ENCODE measurements at regions not wholly inside any gene's neighbourhood (a gene's known extent, or its start where the extent isn't known, plus 50 kb on each side); places are given as distances from the start of the nearest gene placed in this dataset.
"Not testable (repeated sequence)": the region's sequence is repeated elsewhere in the genome, so short reads cannot be mapped to it uniquely, and the experiment has no call there.

- no peaks in the 10 kb centered on the region for H3K9me3 ChIP-seq (ENCODE audit: insufficient read depth, low read depth, low read length)
- 93% methylated on average over 17 of the region's 17 CpGs for WGBS
These were observed 215.5 kb downstream of the GLRX3 start for GRCh38 chr10:130351466-130352290.

GRCh38 chr10:130352291-130352645 is 216.1 kb downstream of the GLRX3 start:
- no peaks in the 10 kb centered on the region for H3K4me1 ChIP-seq (ENCODE audit: insufficient read depth, low read length)
- H3K9ac ChIP-seq (ENCODE audit: low read depth, low read length) = no peak overlapping the region
- H3K27me3 ChIP-seq (ENCODE audit: insufficient read depth, low read length) = no peaks in the 10 kb centered on the region
- no peak overlapping the region for H3K4me3 ChIP-seq (ENCODE audit: low read length)
- 77% methylated on average over 8 of the region's 9 CpGs for WGBS
- H3K9me3 ChIP-seq (ENCODE audit: insufficient read depth, low read depth, low read length) = no peaks in the 10 kb centered on the region
- H3K27ac ChIP-seq (ENCODE audit: low read depth, low read length) = no peak overlapping the region
- H3K36me3 ChIP-seq (ENCODE audit: insufficient read depth, low read length) = no peaks in the 10 kb centered on the region

More at GRCh38 chr10:130351466-130352290, 215.5 kb downstream of the GLRX3 start:
- Histone ChIP-seq H3K4me1 (ENCODE audit: insufficient read depth, low read length) (no peaks in the 10 kb centered on the region), H3K36me3 (ENCODE audit: insufficient read depth, low read length) (no peaks in the 10 kb centered on the region), H3K9ac (ENCODE audit: low read depth, low read length) (no peak overlapping the region), H3K27me3 (ENCODE audit: insufficient read depth, low read length) (no peaks in the 10 kb centered on the region), H3K27ac (ENCODE audit: low read depth, low read length) (no peak overlapping the region), H3K4me3 (ENCODE audit: low read length) (no peak overlapping the region)

- no peaks in the 10 kb centered on the region for H3K36me3 ChIP-seq (ENCODE audit: insufficient read depth, low read length)
- WGBS = 95% methylated on average over 10 of the region's 10 CpGs
- no peak overlapping the region for H3K9ac ChIP-seq (ENCODE audit: low read depth, low read length)
- H3K27ac ChIP-seq (ENCODE audit: low read depth, low read length) = no peak overlapping the region
- H3K27me3 ChIP-seq (ENCODE audit: insufficient read depth, low read length) = no peaks in the 10 kb centered on the region
- no peaks in the 10 kb centered on the region for H3K9me3 ChIP-seq (ENCODE audit: insufficient read depth, low read depth, low read length)
- no peaks in the 10 kb centered on the region for H3K4me1 ChIP-seq (ENCODE audit: insufficient read depth, low read length)
- no peak overlapping the region for H3K4me3 ChIP-seq (ENCODE audit: low read length)
These were observed 217.9 kb downstream of the GLRX3 start for GRCh38 chr10:130353928-130354572.

GRCh38 chr10:130354573-130354954 is 218.4 kb downstream of the GLRX3 start:
- Histone ChIP-seq H3K9ac (ENCODE audit: low read depth, low read length) (no peak overlapping the region), H3K4me3 (ENCODE audit: low read length) (no peak overlapping the region), H3K4me1 (ENCODE audit: insufficient read depth, low read length) (no peaks in the 10 kb centered on the region), H3K36me3 (ENCODE audit: insufficient read depth, low read length) (no peaks in the 10 kb centered on the region), H3K9me3 (ENCODE audit: insufficient read depth, low read depth, low read length) (no peaks in the 10 kb centered on the region), H3K27me3 (ENCODE audit: insufficient read depth, low read length) (no peaks in the 10 kb centered on the region), H3K27ac (ENCODE audit: low read depth, low read length) (no peak overlapping the region)
- WGBS = 96% methylated on average over 8 of the region's 8 CpGs

GRCh38 chr10:130354976-130355795 is 219.0 kb downstream of the GLRX3 start:
- 91% methylated on average over 20 of the region's 20 CpGs for WGBS

GRCh38 chr10:130356429-130356828 is 220.2 kb downstream of the GLRX3 start:
- not testable (repeated sequence) for H3K4me3 ChIP-seq (ENCODE audit: low read length); H3K27ac ChIP-seq (ENCODE audit: low read depth, low read length); H3K4me1 ChIP-seq (ENCODE audit: insufficient read depth, low read length); H3K36me3 ChIP-seq (ENCODE audit: insufficient read depth, low read length); H3K9ac ChIP-seq (ENCODE audit: low read depth, low read length); H3K27me3 ChIP-seq (ENCODE audit: insufficient read depth, low read length); H3K9me3 ChIP-seq (ENCODE audit: insufficient read depth, low read depth, low read length)
- WGBS = 92% methylated on average over 23 of the region's 23 CpGs

More at GRCh38 chr10:130354976-130355795, 219.0 kb downstream of the GLRX3 start:
- Histone ChIP-seq H3K36me3 (ENCODE audit: insufficient read depth, low read length) (no peaks in the 10 kb centered on the region), H3K27me3 (ENCODE audit: insufficient read depth, low read length) (no peaks in the 10 kb centered on the region), H3K27ac (ENCODE audit: low read depth, low read length) (no peak overlapping the region), H3K4me3 (ENCODE audit: low read length) (no peak overlapping the region), H3K4me1 (ENCODE audit: insufficient read depth, low read length) (no peaks in the 10 kb centered on the region), H3K9me3 (ENCODE audit: insufficient read depth, low read depth, low read length) (no peaks in the 10 kb centered on the region), H3K9ac (ENCODE audit: low read depth, low read length) (no peak overlapping the region)

GRCh38 chr10:130357226-130357625 is 221.0 kb downstream of the GLRX3 start:
- Histone ChIP-seq H3K9ac (ENCODE audit: low read depth, low read length) (no peak overlapping the region), H3K4me3 (ENCODE audit: low read length) (no peak overlapping the region), H3K36me3 (ENCODE audit: insufficient read depth, low read length) (no peaks in the 10 kb centered on the region), H3K9me3 (ENCODE audit: insufficient read depth, low read depth, low read length) (no peaks in the 10 kb centered on the region), H3K27ac (ENCODE audit: low read depth, low read length) (no peak overlapping the region), H3K27me3 (ENCODE audit: insufficient read depth, low read length) (no peaks in the 10 kb centered on the region), H3K4me1 (ENCODE audit: insufficient read depth, low read length) (no peaks in the 10 kb centered on the region)
- WGBS = 96% methylated on average over 9 of the region's 9 CpGs

GRCh38 chr10:130357951-130358350 is 221.8 kb downstream of the GLRX3 start:
- Histone ChIP-seq H3K9ac (ENCODE audit: low read depth, low read length) (no peak overlapping the region), H3K9me3 (ENCODE audit: insufficient read depth, low read depth, low read length) (no peaks in the 10 kb centered on the region), H3K27me3 (ENCODE audit: insufficient read depth, low read length) (no peaks in the 10 kb centered on the region), H3K4me1 (ENCODE audit: insufficient read depth, low read length) (no peaks in the 10 kb centered on the region), H3K36me3 (ENCODE audit: insufficient read depth, low read length) (no peaks in the 10 kb centered on the region), H3K27ac (ENCODE audit: low read depth, low read length) (no peak overlapping the region), H3K4me3 (ENCODE audit: low read length) (no peak overlapping the region)
- 86% methylated on average over 12 of the region's 12 CpGs for WGBS

GRCh38 chr10:130358981-130359650 is 222.9 kb downstream of the GLRX3 start:
- 89% methylated on average over 23 of the region's 23 CpGs for WGBS
- no peaks in the 10 kb centered on the region for H3K9me3 ChIP-seq (ENCODE audit: insufficient read depth, low read depth, low read length)
- H3K9ac ChIP-seq (ENCODE audit: low read depth, low read length) = no peak overlapping the region
- no peaks in the 10 kb centered on the region for H3K27me3 ChIP-seq (ENCODE audit: insufficient read depth, low read length)
- no peak overlapping the region for H3K4me3 ChIP-seq (ENCODE audit: low read length)
- H3K36me3 ChIP-seq (ENCODE audit: insufficient read depth, low read length) = no peaks in the 10 kb centered on the region
- H3K4me1 ChIP-seq (ENCODE audit: insufficient read depth, low read length) = no peaks in the 10 kb centered on the region
- H3K27ac ChIP-seq (ENCODE audit: low read depth, low read length) = no peak overlapping the region

- 94% methylated on average over 12 of the region's 12 CpGs for WGBS
- H3K4me3 ChIP-seq (ENCODE audit: low read length) = no peak overlapping the region
- H3K9ac ChIP-seq (ENCODE audit: low read depth, low read length) = no peak overlapping the region
These were observed 223.5 kb downstream of the GLRX3 start for GRCh38 chr10:130359711-130360110.

More at GRCh38 chr10:130359711-130360110, 223.5 kb downstream of the GLRX3 start:
- no peaks in the 10 kb centered on the region for H3K4me1 ChIP-seq (ENCODE audit: insufficient read depth, low read length)
- H3K36me3 ChIP-seq (ENCODE audit: insufficient read depth, low read length) = no peaks in the 10 kb centered on the region
- no peaks in the 10 kb centered on the region for H3K9me3 ChIP-seq (ENCODE audit: insufficient read depth, low read depth, low read length)
- no peaks in the 10 kb centered on the region for H3K27me3 ChIP-seq (ENCODE audit: insufficient read depth, low read length)
- no peak overlapping the region for H3K27ac ChIP-seq (ENCODE audit: low read depth, low read length)

All from HUES64 (cell line).